Activated naive CD8-positive, alpha-beta T cell treated with anti-CD3 and anti-CD28 coated beads, Interleukin-2, amount 50 U/mL, for 24 hours (primary cell): ENCODE measurements at regions not wholly inside any gene's neighbourhood (a gene's known extent, or its start where the extent isn't known, plus 50 kb on each side); places are given as distances from the start of the nearest gene placed in this dataset.
"Not testable (repeated sequence)": the region's sequence is repeated elsewhere in the genome, so short reads cannot be mapped to it uniquely, and the experiment has no call there.

Source experiments
- ATAC-seq: fragments of 150-1000 bp; cut with Tn5 transposase; one replicate; pipeline ENCODE4 v1.10.0; 2021
- DNase-seq: peaks from one replicate; pipeline ENCODE4 v3.0.0; 2021
- H3K27ac Mint-ChIP-seq: one replicate; pipeline ENCODE4 v1.8.0; 2021; ENCODE audit warnings: mild to moderate bottlenecking, mixed read lengths
- H3K27me3 Mint-ChIP-seq: one replicate; pipeline ENCODE4 v1.8.0; 2021; ENCODE audit warnings: mixed read lengths
- H3K36me3 Mint-ChIP-seq: one replicate; pipeline ENCODE4 v1.8.0; 2021; ENCODE audit warnings: low read depth, mixed read lengths
- H3K4me1 Mint-ChIP-seq: one replicate; pipeline ENCODE4 v1.8.0; 2021; ENCODE audit warnings: mixed read lengths
- H3K4me3 Mint-ChIP-seq: one replicate; pipeline ENCODE4 v1.8.0; 2021; ENCODE audit warnings: mild to moderate bottlenecking, moderate library complexity, mixed read lengths
- H3K9me3 Mint-ChIP-seq: one replicate; pipeline ENCODE4 v1.8.0; 2021; ENCODE audit warnings: mixed read lengths

DNA sequence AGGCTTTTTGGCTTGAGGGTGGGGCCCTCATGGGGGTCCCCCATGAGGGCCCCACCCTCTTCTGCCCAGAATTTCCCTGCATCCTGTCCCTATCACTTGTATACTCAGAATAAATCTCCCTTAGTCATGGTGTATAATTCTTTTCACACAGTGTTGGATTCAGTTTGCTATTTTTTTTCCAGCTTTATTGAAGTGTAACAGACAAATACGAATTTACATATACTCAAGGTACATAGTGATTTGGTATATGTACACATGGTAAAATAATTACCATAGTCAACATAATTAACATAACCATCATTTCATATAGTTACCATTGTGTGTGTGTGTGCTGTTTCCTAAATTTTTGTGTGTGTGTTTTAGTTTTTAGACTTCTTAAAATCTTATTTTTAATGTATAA, 289.4 kb downstream of the CNTNAP3B start:
- not testable (repeated sequence) for DNase-seq, H3K4me3 Mint-ChIP-seq

DNA sequence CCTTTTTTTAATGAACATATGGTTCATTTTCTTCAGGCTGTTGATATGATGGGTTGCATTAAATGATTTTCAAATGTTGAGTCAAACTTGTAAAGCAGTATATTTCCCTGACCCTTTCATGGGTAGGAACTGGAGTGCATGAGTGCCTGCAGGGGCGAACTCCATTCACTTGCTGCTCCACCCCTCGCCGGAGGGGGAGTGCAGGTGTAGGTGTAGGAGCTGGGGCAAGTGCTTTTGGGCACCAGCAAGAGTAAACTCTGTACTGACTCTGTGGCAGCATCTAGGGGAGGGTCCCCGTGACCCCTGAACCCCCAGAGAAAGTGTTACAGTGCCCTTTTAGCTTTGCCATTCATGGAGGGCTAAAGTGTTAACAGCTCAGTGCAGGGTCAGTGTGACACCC, 290.3 kb downstream of the CNTNAP3B start:
- ATAC-seq, H3K27ac Mint-ChIP-seq, DNase-seq, H3K9me3 Mint-ChIP-seq, H3K27me3 Mint-ChIP-seq, H3K4me3 Mint-ChIP-seq, H3K4me1 Mint-ChIP-seq, H3K36me3 Mint-ChIP-seq: not testable (repeated sequence)

More for the DNA sequence above, 289.4 kb downstream of the CNTNAP3B start:
- H3K27ac Mint-ChIP-seq, H3K9me3 Mint-ChIP-seq, ATAC-seq, H3K4me1 Mint-ChIP-seq, H3K36me3 Mint-ChIP-seq, H3K27me3 Mint-ChIP-seq: not testable (repeated sequence)

DNA sequence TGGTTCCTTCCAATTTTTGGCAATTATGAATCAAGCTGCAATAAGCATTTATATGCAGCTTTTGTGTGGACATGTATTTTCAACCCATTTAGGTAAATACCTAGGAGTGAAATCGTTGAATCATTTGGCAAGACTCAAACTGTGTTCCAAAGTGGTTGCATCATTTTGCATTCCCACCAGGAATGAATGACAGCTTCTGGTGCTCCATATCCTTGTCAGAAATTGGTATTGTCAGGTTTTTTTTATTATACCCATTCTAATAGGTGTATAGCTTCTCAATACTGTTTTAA, 290.7 kb downstream of the CNTNAP3B start:
- H3K9me3 Mint-ChIP-seq, DNase-seq, ATAC-seq: not testable (repeated sequence)

DNA sequence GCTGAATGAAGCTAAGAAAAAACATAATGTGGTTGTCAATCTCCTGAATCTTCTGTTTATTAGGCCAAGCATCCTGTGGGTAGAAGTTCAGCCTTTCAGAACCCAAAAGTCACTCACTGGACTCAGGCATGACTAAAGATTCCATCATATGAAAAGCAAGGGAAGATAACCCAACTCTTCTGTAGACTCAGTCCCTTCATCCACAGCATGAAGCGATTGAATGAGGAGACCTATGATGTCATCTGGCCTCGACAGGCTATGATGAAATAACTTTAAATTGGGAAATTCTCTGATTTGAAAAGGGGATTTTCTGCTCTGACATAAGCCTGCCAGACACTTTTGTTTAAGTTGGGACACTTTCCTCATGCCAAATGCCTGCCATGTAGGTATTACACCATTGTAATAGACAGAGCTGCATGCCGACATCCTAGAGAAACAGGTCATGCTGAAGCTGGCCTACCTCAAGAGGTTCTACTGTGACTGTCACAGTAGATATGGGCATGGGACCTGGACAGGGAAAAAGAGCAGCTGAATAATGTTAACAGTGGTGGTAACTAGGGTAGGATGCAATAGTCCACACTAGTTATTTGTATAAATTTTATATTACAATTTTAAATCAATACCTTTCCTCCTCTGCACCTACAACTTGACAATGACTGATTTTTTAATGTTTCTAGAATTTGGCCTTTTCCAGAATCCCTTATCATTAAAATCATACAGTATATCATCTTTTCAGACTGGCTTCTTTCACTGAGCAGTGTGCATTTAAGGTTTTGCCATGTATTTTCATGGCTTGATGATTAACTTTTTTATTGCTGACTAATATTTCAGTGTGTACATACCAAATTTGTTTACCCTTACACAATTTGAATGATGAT, 291.3 kb downstream of the CNTNAP3B start:
- H3K27ac Mint-ChIP-seq, H3K27me3 Mint-ChIP-seq, H3K9me3 Mint-ChIP-seq, ATAC-seq, H3K36me3 Mint-ChIP-seq, DNase-seq, H3K4me3 Mint-ChIP-seq, H3K4me1 Mint-ChIP-seq: not testable (repeated sequence)

More for the DNA sequence above, 290.7 kb downstream of the CNTNAP3B start:
- H3K27me3 Mint-ChIP-seq, H3K36me3 Mint-ChIP-seq, H3K27ac Mint-ChIP-seq, H3K4me1 Mint-ChIP-seq, H3K4me3 Mint-ChIP-seq: not testable (repeated sequence)

DNA sequence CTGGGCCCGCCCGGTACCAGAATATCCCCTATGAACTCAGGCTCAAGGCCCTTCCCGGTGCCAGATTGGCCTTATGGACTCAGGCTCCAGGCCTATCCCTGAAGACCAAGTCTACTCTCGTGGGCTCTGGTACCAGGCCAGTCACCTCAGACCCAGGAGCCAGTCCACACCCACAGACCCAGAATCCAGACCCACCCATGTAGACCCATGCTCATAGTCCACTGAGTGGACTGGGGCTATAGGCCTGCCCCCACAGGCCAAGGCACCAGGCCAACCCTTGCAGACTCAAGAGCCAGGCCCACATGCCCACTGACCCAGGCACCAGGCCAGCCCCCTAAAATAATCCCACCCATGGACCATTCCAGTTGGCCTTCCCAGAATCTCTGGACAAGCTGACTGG, 296.1 kb downstream of the CNTNAP3B start:
- not testable (repeated sequence) for H3K9me3 Mint-ChIP-seq, H3K36me3 Mint-ChIP-seq, H3K27me3 Mint-ChIP-seq, H3K4me1 Mint-ChIP-seq, H3K4me3 Mint-ChIP-seq, DNase-seq, H3K27ac Mint-ChIP-seq
- ATAC-seq, result peak; percentile 33

DNA sequence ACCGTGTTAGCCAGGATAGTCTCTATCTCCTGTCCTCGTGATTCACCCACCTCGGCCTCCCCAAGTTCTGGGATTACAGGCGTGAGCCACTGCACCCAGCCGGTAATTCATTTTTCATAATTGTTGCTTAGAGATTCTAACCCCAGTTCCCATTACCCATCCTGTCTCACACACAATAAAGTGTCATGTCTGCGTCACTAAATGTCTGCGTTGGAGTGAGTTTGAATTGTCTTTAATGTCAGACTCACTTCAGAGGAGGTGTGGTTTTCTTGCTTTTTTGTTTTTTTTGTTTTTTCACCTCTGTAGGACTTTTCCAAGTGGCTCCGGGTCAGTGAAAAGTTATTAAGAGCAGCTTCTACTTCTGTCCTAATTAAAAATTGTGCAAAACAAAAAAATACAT, 304.5 kb downstream of the CNTNAP3B start:
- H3K27ac Mint-ChIP-seq, H3K27me3 Mint-ChIP-seq, H3K4me1 Mint-ChIP-seq, ATAC-seq, DNase-seq, H3K4me3 Mint-ChIP-seq, H3K36me3 Mint-ChIP-seq, H3K9me3 Mint-ChIP-seq: not testable (repeated sequence)

DNA sequence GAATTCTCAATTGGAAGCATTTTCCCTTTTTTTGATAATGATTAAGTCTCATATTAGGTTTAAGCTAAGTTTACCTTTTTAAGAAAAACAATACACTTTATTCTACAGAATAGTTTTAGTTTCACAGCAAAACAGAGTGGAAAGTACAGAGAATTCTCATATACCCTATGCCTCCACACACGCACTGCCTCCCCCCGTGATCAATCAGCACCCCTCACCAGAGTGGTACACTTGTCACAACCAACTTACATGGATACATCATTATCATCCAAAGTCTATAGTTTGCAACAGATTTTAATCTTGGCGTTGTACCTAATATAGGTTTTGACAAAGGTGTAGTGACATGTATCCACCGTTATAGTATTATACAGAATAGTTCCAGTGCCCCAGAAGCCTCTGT, 326.5 kb downstream of the CNTNAP3B start:
- not testable (repeated sequence) for DNase-seq, H3K9me3 Mint-ChIP-seq, H3K27me3 Mint-ChIP-seq, H3K27ac Mint-ChIP-seq, H3K36me3 Mint-ChIP-seq, H3K4me1 Mint-ChIP-seq, ATAC-seq, H3K4me3 Mint-ChIP-seq

DNA sequence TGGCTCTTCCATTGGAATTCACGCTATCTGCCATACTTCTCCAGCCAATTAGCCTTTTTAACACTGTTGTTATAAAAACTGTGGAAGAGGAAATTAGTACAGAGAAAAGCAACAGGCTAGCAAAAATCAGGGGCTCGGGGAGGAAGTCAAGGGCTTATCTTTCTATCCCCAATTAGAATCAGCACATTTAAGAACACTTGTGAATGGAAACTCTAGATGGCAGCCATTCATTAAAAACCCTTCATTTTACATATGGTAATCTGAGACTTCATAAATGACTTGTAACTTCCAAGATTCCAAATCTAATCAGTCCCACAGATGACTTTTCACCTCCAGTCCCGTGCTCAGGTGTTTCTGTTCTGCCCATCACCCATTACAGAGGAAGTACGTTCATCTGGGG, 330.5 kb downstream of the CNTNAP3B start:
- H3K36me3 Mint-ChIP-seq, DNase-seq, H3K4me1 Mint-ChIP-seq, H3K27me3 Mint-ChIP-seq, H3K4me3 Mint-ChIP-seq, H3K9me3 Mint-ChIP-seq, H3K27ac Mint-ChIP-seq, ATAC-seq: not testable (repeated sequence)

DNA sequence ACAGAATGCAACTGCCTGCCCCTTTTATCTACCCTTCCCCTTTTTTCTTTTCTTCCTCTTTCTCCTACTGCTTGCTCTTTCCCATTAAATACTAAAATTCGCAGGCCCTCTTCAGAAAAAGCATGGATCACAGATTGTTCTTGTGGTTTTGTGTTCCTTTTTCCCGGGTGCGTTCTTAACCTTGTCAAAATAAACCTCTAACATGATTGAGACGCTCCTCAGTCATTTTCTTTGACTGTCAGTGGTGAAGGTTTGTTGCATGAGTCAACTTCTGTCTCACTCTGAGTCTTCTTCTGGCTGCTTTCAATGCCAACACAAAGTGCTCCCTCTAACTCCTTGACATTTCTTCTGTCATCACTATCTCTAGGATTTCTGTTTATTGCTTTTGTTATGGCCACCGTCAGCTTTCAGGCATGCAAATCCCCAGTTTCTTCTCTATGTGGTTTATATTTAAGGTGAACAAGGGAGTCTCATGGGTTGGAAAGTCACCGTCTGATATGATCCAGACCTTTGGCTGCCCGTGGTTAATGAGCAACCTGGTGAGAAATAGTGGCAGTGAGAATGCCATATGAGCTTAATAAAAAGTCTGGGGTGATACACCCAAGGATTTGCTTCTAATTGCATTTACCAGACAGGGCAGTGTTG, 338.4 kb downstream of the CNTNAP3B start:
- not testable (repeated sequence) for H3K36me3 Mint-ChIP-seq, DNase-seq

DNA sequence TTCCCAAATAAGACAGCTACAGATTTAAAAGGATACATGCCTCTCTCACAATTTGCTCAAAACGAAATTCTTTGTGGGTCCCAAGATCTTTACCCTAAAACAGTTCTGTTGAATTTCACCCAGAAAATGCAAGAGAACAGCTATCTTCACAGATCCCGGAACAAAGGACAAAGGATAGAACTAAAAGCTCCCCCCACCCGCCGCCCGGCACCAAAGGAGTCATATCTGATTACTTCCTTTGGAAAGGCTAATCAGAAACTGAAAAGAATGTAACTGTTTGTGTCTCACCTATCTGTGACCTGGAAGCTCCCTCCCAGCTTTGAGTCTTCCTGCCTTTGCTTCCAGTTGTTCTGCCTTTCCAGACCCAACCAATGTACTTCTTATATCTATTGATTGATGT, 339.2 kb downstream of the CNTNAP3B start:
- H3K4me3 Mint-ChIP-seq, H3K9me3 Mint-ChIP-seq, DNase-seq, H3K36me3 Mint-ChIP-seq, H3K27ac Mint-ChIP-seq, H3K4me1 Mint-ChIP-seq, ATAC-seq, H3K27me3 Mint-ChIP-seq: not testable (repeated sequence)

More for the DNA sequence above, 338.4 kb downstream of the CNTNAP3B start:
- not testable (repeated sequence) for H3K9me3 Mint-ChIP-seq, H3K4me1 Mint-ChIP-seq, H3K27ac Mint-ChIP-seq, H3K4me3 Mint-ChIP-seq, ATAC-seq, H3K27me3 Mint-ChIP-seq

DNA sequence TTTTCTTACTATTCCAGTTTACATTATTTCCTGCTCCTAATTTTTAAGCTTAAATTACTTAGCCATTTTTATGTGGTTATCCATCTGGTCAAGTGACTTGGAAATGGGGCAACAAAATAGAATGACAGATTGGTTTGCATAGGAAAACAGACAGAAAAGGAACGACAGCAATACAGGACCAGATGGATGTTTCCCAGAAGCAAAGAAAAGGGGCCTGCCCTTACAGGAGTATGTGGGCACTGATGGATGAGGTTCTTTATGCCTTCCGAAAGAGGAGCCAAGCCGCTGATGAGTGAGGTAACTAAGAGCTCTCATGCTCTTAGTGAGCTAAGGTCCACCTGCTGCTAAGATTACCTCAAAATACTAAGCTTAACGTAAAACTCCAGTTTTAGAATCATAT, 339.8 kb downstream of the CNTNAP3B start:
- H3K27me3 Mint-ChIP-seq, H3K36me3 Mint-ChIP-seq, DNase-seq, ATAC-seq, H3K4me1 Mint-ChIP-seq, H3K4me3 Mint-ChIP-seq, H3K9me3 Mint-ChIP-seq, H3K27ac Mint-ChIP-seq: not testable (repeated sequence)

DNA sequence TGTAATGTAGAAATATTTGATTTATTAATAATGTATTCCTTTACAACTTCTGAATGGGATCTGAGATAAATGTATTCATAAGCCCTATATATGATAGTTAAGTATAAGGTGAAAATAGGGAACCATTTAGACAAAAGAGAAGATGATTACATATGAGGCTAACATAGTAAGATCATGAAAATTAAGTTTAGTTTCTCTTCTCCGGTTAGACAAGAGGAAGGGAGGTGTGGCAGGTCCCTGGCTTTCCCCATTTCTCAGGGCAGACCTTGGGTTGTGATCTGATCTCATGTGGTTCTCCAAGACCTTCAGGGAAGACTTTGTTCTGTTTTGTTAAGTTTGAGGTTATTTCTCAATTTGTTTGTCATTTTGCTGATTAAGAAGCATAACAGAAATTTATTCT, 341.3 kb downstream of the CNTNAP3B start:
- not testable (repeated sequence) for H3K27ac Mint-ChIP-seq, DNase-seq, H3K36me3 Mint-ChIP-seq, H3K4me3 Mint-ChIP-seq, H3K27me3 Mint-ChIP-seq, H3K4me1 Mint-ChIP-seq, H3K9me3 Mint-ChIP-seq, ATAC-seq

DNA sequence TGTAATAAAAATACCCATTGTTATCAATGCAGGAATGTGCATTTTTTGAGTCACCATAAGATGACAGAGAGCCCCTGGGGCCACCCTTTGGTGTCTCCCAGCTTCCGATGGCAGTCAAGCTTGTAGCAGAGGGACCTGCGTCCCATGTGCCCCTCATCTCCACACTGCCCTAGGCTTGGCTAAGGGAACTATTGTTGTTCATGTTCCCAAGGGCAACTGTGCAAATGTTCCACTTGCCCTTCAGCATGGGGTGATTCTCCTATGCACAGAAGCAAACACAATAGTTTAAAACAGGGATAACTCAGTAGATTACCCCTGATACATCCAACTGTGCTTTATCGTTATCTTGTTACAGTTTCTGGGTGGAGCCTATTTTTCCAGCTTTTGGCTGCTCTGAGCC, 342.0 kb downstream of the CNTNAP3B start:
- H3K4me1 Mint-ChIP-seq, H3K27me3 Mint-ChIP-seq, H3K9me3 Mint-ChIP-seq, DNase-seq, H3K4me3 Mint-ChIP-seq, H3K36me3 Mint-ChIP-seq, ATAC-seq, H3K27ac Mint-ChIP-seq: not testable (repeated sequence)

DNA sequence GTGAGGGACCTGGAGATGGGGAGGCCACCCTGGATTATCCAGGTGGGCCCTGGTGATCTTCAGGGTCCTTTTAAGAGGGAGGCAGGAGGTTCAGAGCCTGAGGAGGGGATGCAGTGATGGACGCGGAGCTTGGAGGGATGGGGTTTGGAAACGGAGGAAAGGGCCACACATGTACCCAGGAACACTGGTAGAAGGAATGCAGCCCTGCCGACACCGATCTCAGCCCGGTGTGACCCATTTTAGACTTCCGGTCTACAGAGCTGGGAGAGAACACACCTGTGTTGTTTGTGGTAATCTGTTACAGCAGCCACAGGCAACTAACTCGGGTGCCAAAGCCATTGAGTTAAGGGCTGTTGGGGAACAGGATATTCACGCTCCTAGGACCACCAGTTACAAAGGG, 345.2 kb downstream of the CNTNAP3B start:
- not testable (repeated sequence) for H3K9me3 Mint-ChIP-seq, H3K27ac Mint-ChIP-seq, DNase-seq, H3K27me3 Mint-ChIP-seq, H3K4me3 Mint-ChIP-seq, H3K4me1 Mint-ChIP-seq, ATAC-seq, H3K36me3 Mint-ChIP-seq

DNA sequence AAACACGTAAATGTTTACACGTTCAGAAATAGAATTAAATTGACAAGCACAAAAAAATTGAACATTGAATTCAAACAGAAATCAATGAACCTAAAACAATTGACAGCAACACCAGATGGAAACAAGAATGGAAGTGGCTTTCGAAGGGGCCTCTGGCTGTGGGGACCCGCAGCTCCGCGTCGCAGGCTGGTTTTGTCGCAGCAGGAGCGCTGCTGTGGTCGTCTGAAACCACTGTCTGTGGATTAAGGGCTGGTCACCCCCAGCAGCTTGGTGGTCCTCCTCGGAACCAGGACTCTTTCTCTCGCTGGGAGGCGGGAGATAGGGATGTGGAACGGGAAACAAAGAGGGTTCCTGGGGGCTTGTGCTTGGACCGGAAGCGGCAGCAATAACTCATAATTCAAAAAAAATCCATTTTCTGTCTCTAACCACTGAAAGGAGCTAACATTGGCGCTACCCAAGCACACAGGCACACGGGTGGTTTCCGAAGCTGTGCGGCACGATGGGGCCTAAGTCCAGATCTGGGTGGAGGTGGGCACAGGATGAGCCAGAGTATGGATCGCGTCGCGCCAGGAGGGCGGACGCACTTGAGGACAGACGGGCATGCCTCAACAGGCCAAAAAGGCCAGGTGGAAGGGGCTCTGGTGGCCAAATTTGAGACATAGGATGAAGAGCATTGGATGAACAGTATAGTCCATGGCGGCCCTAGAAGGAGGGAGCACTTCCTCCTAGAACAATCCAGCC, 346.0 kb downstream of the CNTNAP3B start:
- H3K9me3 Mint-ChIP-seq, ATAC-seq, H3K4me1 Mint-ChIP-seq, H3K27ac Mint-ChIP-seq, DNase-seq, H3K36me3 Mint-ChIP-seq, H3K4me3 Mint-ChIP-seq, H3K27me3 Mint-ChIP-seq: not testable (repeated sequence)
